ENCODE measurements at regions not wholly inside any gene's neighbourhood (a gene's known extent, or its start where the extent isn't known, plus 50 kb on each side); places are given as distances from the start of the nearest gene placed in this dataset.

GRCh38 chr2:221347471-221347870 lies 224.6 kb downstream of the EPHA4 start:
- TF ChIP-seq CTCF (conservative IDR thresholded peaks at IDR 0.05; ENCODE audit: low read length) (no peak), EZH2phosphoT487 (IDR thresholded peaks at IDR 0.05; ENCODE audit: borderline replicate concordance) (no peak)

Data from Loucy (cell line).